ENCODE measurements at regions not wholly inside any gene's neighbourhood (a gene's known extent, or its start where the extent isn't known, plus 50 kb on each side); places are given as distances from the start of the nearest gene placed in this dataset.

DNA sequence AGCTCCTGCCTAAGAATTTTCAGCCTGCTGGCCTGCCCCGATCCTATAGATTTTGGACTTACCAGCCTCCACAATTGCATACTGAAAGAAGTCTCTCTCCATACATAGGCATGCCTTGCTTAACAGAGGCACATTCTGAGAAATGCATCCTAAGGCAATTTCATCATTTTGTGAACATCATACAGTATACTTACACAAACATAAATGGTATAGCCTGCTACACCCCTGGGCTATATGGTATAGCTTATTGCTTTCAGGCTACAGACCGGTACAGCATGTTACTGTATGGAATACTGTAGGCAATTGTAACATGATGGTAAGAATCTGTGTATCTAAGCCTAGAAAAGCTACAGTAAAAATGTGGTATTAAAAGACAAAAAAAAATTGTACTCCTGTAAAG lies 174.7 kb downstream of the NRIP1 start:
- TF ChIP-seq, protein P1, sequence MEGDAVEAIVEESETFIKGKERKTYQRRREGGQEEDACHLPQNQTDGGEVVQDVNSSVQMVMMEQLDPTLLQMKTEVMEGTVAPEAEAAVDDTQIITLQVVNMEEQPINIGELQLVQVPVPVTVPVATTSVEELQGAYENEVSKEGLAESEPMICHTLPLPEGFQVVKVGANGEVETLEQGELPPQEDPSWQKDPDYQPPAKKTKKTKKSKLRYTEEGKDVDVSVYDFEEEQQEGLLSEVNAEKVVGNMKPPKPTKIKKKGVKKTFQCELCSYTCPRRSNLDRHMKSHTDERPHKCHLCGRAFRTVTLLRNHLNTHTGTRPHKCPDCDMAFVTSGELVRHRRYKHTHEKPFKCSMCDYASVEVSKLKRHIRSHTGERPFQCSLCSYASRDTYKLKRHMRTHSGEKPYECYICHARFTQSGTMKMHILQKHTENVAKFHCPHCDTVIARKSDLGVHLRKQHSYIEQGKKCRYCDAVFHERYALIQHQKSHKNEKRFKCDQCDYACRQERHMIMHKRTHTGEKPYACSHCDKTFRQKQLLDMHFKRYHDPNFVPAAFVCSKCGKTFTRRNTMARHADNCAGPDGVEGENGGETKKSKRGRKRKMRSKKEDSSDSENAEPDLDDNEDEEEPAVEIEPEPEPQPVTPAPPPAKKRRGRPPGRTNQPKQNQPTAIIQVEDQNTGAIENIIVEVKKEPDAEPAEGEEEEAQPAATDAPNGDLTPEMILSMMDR (IDR thresholded peaks at IDR 0.05), result no peak
- TF ChIP-seq EP300 (IDR thresholded peaks at IDR 0.05), result no peak
